Activated CD4-positive, CD25-positive, alpha-beta regulatory T cell treated with anti-CD3 and anti-CD28 coated beads, Interleukin-2, amount 50 U/mL, for 72 hours (primary cell): ENCODE measurements at regions not wholly inside any gene's neighbourhood (a gene's known extent, or its start where the extent isn't known, plus 50 kb on each side); places are given as distances from the start of the nearest gene placed in this dataset.
A peak's percentile ranks its signal among the peaks of the same experiment; 100 is the strongest.
"Not testable (repeated sequence)": the region's sequence is repeated elsewhere in the genome, so short reads cannot be mapped to it uniquely, and the experiment has no call there.

Source experiments
- DNase-seq: peaks from one replicate; pipeline ENCODE4 v3.0.0; 2021

GRCh38 chr13:42373048-42373812 is 101.3 kb downstream of the AKAP11 start:
- DNase-seq = no peak

GRCh38 chr13:42375663-42376062 is 103.7 kb downstream of the AKAP11 start:
- no peak for DNase-seq

GRCh38 chr13:42377640-42378382 is 105.9 kb downstream of the AKAP11 start:
- DNase-seq = no peak

- no peak for DNase-seq
Observed at GRCh38 chr13:42378383-42378780, 106.4 kb downstream of the AKAP11 start.

- DNase-seq = no peak
Observed at GRCh38 chr13:42379241-42379640, 107.3 kb downstream of the AKAP11 start.

GRCh38 chr13:42380420-42381164 is 108.6 kb downstream of the AKAP11 start:
- no peak for DNase-seq

GRCh38 chr13:42381165-42381425 is 109.1 kb downstream of the AKAP11 start:
- DNase-seq = no peak

GRCh38 chr13:42381426-42381825 is 109.5 kb downstream of the AKAP11 start:
- not testable (repeated sequence) for DNase-seq

GRCh38 chr13:42383025-42383424 is 111.1 kb downstream of the AKAP11 start:
- no peak for DNase-seq

- no peak for DNase-seq
Observed at GRCh38 chr13:42384265-42384664, 112.3 kb downstream of the AKAP11 start.

- DNase-seq = no peak
Observed at GRCh38 chr13:42388326-42388725, 116.4 kb downstream of the AKAP11 start.

- DNase-seq = no peak
Observed at GRCh38 chr13:42389041-42389440, 117.1 kb downstream of the AKAP11 start.

GRCh38 chr13:42392180-42392579 is 120.2 kb downstream of the AKAP11 start:
- no peak for DNase-seq

- no peak for DNase-seq
Observed at GRCh38 chr13:42392716-42393572, 121.0 kb downstream of the AKAP11 start.

- no peak for DNase-seq
Observed at GRCh38 chr13:42393573-42394360, 121.8 kb downstream of the AKAP11 start.

GRCh38 chr13:42394361-42394708 is 122.4 kb downstream of the AKAP11 start:
- DNase-seq = no peak

- DNase-seq = no peak
Observed at GRCh38 chr13:42394711-42395085, 122.7 kb downstream of the AKAP11 start.

GRCh38 chr13:42395086-42395821 is 123.3 kb downstream of the AKAP11 start:
- no peak for DNase-seq

- DNase-seq = peak; percentile 54
Observed at GRCh38 chr13:42396501-42396900, 124.5 kb downstream of the AKAP11 start.

- DNase-seq = no peak
Observed at GRCh38 chr13:42396901-42397655, 125.1 kb downstream of the AKAP11 start.

- no peak for DNase-seq
Observed at GRCh38 chr13:42398533-42398932, 126.6 kb downstream of the AKAP11 start.
